ENCODE measurements at regions not wholly inside any gene's neighbourhood (a gene's known extent, or its start where the extent isn't known, plus 50 kb on each side); places are given as distances from the start of the nearest gene placed in this dataset.

DNA sequence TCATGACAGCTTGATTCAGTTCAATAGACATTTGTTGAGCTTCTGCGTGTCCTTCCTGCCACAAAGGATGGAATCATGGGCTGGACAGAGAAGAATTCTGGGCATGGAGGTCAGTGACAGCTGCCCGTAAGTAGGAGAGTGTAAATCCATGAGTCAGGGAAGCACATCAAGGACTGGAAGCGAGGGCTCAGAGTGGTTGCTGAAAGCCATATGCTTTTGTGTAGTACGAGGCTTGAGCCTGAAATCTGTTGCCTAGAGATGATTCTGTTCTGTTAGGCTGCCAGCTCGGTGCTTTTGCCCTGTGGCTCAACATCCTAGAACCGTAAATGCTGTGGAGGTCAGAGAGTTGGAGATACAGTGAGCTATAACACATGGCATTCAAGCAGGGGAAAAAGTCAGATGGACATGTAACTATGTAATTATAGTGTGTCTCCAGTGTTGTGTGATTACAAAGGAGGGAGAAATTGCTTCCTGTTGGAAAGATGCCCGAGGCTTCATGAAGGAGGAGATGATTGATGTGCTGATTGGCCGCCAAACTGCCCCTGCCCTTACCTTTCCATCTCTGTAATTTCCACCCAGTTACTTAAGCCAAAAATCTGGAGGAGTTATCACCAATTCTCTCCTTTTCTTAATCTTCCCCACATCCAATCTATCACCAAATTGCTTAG, 92.8 kb upstream of the CACNA1E start:
- DNase-seq (ENCODE audit: low read depth), result no peak
- no peak for TF ChIP-seq CTCF (IDR thresholded peaks at IDR 0.05; ENCODE audit: insufficient read depth, low read depth, low read length)
- H3K4me3 ChIP-seq (ENCODE audit: low read depth, low read length), result no peak overlapping the region

- TF ChIP-seq CTCF (IDR thresholded peaks at IDR 0.05; ENCODE audit: insufficient read depth, low read depth, low read length), result no peak
- no peak for DNase-seq (ENCODE audit: low read depth)
- H3K4me3 ChIP-seq (ENCODE audit: low read depth, low read length), result no peak overlapping the region
These were observed 91.9 kb upstream of the CACNA1E start for GRCh38 chr1:181391301-181391900.

DNA sequence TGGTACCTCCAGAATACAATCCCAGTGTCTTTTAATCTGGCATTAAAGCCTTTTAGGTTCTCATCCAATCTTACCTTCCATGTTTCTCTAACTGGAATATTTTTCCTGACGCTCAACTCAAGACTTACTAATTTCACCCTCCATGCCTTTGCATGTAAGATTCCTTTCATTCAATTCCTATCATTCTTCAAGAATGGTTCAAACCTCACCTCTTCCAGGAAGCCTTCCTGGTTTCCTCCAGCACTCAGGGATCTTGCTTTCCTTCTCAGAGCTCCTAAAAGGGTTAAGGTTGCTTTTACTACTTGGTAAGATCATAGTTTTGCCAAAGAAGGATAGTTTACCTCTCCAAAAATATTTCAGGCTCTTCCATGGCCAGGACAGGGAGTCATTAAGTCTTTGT, 91.2 kb upstream of the CACNA1E start:
- TF ChIP-seq CTCF (IDR thresholded peaks at IDR 0.05; ENCODE audit: insufficient read depth, low read depth, low read length), result no peak
- DNase-seq (ENCODE audit: low read depth), result no peak
- H3K4me3 ChIP-seq (ENCODE audit: low read depth, low read length), result no peak overlapping the region

DNA sequence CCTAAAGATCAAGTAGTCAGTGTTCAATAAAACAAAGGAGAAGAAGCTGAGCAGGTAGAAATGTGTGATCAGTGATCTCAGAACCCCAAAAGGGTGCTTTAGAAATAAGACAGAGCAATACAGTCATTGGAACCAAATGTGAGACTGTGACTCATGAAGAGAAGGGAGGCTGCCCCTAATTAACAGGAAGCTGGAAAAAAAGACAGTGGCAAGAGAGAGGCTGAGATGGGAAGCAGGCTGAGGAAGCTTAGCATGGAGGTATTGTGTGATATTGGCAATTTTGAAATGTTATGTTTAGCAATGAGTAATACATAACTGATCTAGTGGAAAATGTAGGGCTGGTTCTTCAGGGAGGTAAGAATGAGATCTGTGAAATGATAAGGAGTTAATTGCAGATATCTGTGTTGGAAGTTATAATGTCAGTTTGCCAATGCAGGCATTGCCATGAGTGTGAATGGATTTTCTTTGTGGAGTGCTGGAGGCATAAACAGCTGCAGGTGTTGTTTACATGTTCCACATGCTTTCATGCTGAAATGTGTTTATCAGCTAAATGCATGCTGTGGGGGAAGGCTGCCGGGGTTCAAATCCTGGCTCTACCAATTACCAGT, 90.6 kb upstream of the CACNA1E start:
- no peak for DNase-seq (ENCODE audit: low read depth)
- TF ChIP-seq CTCF (IDR thresholded peaks at IDR 0.05; ENCODE audit: insufficient read depth, low read depth, low read length), result no peak

DNA sequence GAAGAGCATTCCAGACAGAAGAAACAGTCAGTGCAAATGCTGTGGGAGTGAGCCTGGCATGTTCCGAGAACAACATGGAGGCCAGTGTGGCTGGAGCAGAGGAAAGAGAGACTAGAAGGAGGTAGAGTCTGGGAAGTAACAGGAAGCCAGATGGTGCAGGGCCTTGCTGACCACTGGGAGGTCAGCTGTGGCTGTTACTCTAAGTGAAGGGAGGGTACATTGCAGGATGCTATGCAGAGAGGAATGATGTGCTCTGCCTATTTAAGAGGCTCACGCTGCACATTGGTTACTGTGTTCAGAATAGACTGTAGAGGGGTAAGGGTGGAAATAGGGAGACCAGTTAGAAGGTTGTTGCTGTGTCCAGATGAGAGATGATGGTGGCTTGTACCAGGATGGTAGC, 88.6 kb upstream of the CACNA1E start:
- no peak for TF ChIP-seq CTCF (IDR thresholded peaks at IDR 0.05; ENCODE audit: insufficient read depth, low read depth, low read length)
- no peak for DNase-seq (ENCODE audit: low read depth)

More for the DNA sequence above, 90.6 kb upstream of the CACNA1E start:
- H3K4me3 ChIP-seq (ENCODE audit: low read depth, low read length), result no peak overlapping the region

GRCh38 chr1:181396171-181396670, 87.1 kb upstream of the CACNA1E start:
- DNase-seq (ENCODE audit: low read depth), result no peak
- TF ChIP-seq CTCF (IDR thresholded peaks at IDR 0.05; ENCODE audit: insufficient read depth, low read depth, low read length), result no peak
- H3K4me3 ChIP-seq (ENCODE audit: low read depth, low read length), result no peak overlapping the region

More for the DNA sequence above, 88.6 kb upstream of the CACNA1E start:
- no peak overlapping the region for H3K4me3 ChIP-seq (ENCODE audit: low read depth, low read length)

All from fibroblast of villous mesenchyme (primary cell).